GM23338 (cell line): ENCODE measurements at regions not wholly inside any gene's neighbourhood (a gene's known extent, or its start where the extent isn't known, plus 50 kb on each side); places are given as distances from the start of the nearest gene placed in this dataset.

Experiments
- ATAC-seq: fragments of 200-7000 bp; cut with Tn5 transposase; 3 replicates; pipeline ENCODE4 v1.9.1; 2020
- DNase-seq: peaks from one replicate; pipeline ENCODE4 v3.0.0-alpha.2; 2015; ENCODE audit warnings: low spot score
- H2AFZ ChIP-seq: fragments of 200-600 bp; sonication (generic); 2 replicates; pipeline ENCODE4 v1.8.0; 2016; ENCODE audit warnings: antibody characterized with exemption, mild to moderate bottlenecking, moderate library complexity
- H3F3A ChIP-seq: fragments of 200-600 bp; sonication (generic); replicated peaks from 2 replicates; pipeline ENCODE4 v1.8.0; 2017; ENCODE audit warnings: antibody characterized with exemption, mixed run types, low read depth
- H3K27ac ChIP-seq: fragments of 200-600 bp; sonication (generic); 2 replicates; pipeline ENCODE4 v1.6.1; 2016; ENCODE audit warnings: low read depth
- H3K27me3 ChIP-seq: fragments of 200-600 bp; sonication (generic); 2 replicates; pipeline ENCODE4 v1.8.0; 2016; ENCODE audit warnings: mild to moderate bottlenecking, mixed run types, moderate library complexity; ENCODE audit not compliant: insufficient read depth
- H3K36me3 ChIP-seq: fragments of 200-600 bp; sonication (generic); 2 replicates; pipeline ENCODE4 v1.8.0; 2016; ENCODE audit warnings: mild to moderate bottlenecking; ENCODE audit not compliant: insufficient read depth
- H3K4me1 ChIP-seq: fragments of 200-600 bp; sonication (generic); 2 replicates; pipeline ENCODE4 v1.8.0; 2016; ENCODE audit warnings: mild to moderate bottlenecking, moderate library complexity; ENCODE audit not compliant: insufficient read depth
- H3K4me2 ChIP-seq: fragments of 200-600 bp; sonication (generic); 2 replicates; pipeline ENCODE4 v1.7.1; 2017; ENCODE audit warnings: mixed run types
- H3K4me3 ChIP-seq: fragments of 200-600 bp; sonication (generic); 2 replicates; pipeline ENCODE4 v1.6.1; 2016; ENCODE audit warnings: mixed run types
- H3K79me2 ChIP-seq: fragments of 200-600 bp; sonication (generic); replicated peaks from 2 replicates; pipeline ENCODE4 v1.8.0; 2017; ENCODE audit warnings: mild to moderate bottlenecking; ENCODE audit not compliant: insufficient read depth
- H3K9me2 ChIP-seq: fragments of 200-600 bp; sonication (generic); 2 replicates; pipeline ENCODE4 v1.8.0; 2017; ENCODE audit not compliant: insufficient read depth
- H4K20me1 ChIP-seq: fragments of 200-600 bp; sonication (generic); replicated peaks from 2 replicates; pipeline ENCODE4 v1.8.0; 2017; ENCODE audit warnings: mild to moderate bottlenecking; ENCODE audit not compliant: insufficient read depth
- H3K27ac Mint-ChIP-seq: 2 replicates; pipeline ENCODE4 v1.8.0; 2020; ENCODE audit warnings: inconsistent platforms, mild to moderate bottlenecking, moderate library complexity, mixed read lengths
- H3K27me3 Mint-ChIP-seq: 3 replicates; pipeline ENCODE4 v1.8.0; 2022; ENCODE audit warnings: low read depth, mild to moderate bottlenecking, moderate library complexity, mixed read lengths, inconsistent platforms; ENCODE audit not compliant: insufficient read depth, poor library complexity
- H3K36me3 Mint-ChIP-seq: 3 replicates; pipeline ENCODE4 v1.8.0; 2021; ENCODE audit warnings: low read depth, mild to moderate bottlenecking, inconsistent platforms, moderate library complexity, mixed read lengths
- H3K4me1 Mint-ChIP-seq: 3 replicates; pipeline ENCODE4 v1.8.0; 2020; ENCODE audit warnings: mild to moderate bottlenecking, inconsistent platforms, mixed read lengths
- H3K4me3 Mint-ChIP-seq: 3 replicates; pipeline ENCODE4 v1.8.0; 2021; ENCODE audit warnings: moderate library complexity, mild to moderate bottlenecking, inconsistent platforms, mixed read lengths
- H3K9me3 Mint-ChIP-seq: 3 replicates; pipeline ENCODE4 v1.8.0; 2020; ENCODE audit warnings: moderate library complexity, mild to moderate bottlenecking, inconsistent platforms, mixed read lengths
- CTCF ChIP-seq, 2 experiments: fragments of 200-600 bp in 1 of 2; sonication (generic) in 1 of 2; conservative IDR thresholded peaks; 2 replicates each; pipeline versions ENCODE4 v1.5.1 to v1.6.1; 2016 to 2017; ENCODE audit warnings: antibody characterized with exemption in 2 of 2, low read depth in 2 of 2, mild to moderate bottlenecking in 2 of 2, moderate library complexity in 1 of 2
- EZH2phosphoT487 ChIP-seq: fragments of 200-600 bp; sonication (generic); IDR thresholded peaks from one replicate; pipeline ENCODE4 v1.8.1; 2018; ENCODE audit warnings: antibody characterized with exemption; ENCODE audit not compliant: unreplicated experiment
- JUNB ChIP-seq: IDR thresholded peaks from one replicate; pipeline ENCODE4 v1.6.1; 2016; ENCODE audit warnings: antibody characterized with exemption; ENCODE audit not compliant: unreplicated experiment
- POLR2AphosphoS5 ChIP-seq: IDR thresholded peaks from 2 replicates; pipeline ENCODE4 v1.6.1; 2016; ENCODE audit warnings: antibody characterized with exemption, low read depth
- REST ChIP-seq: IDR thresholded peaks from one replicate; pipeline ENCODE4 v1.6.1; 2018; ENCODE audit warnings: antibody characterized with exemption; ENCODE audit not compliant: unreplicated experiment
- ZNF114 ChIP-seq: fragments of 250-450 bp; sonication (Bioruptor Pico); IDR thresholded peaks from 2 replicates; pipeline ENCODE4 v1.5.0; 2020; ENCODE audit warnings: mild to moderate bottlenecking, moderate library complexity
- ZNF331 ChIP-seq: fragments of 250-450 bp; sonication (Bioruptor Pico); IDR thresholded peaks from 2 replicates; pipeline ENCODE4 v1.5.0; 2020; ENCODE audit warnings: low read depth, mild to moderate bottlenecking, moderate library complexity
- ZNF462 ChIP-seq: fragments of 250-450 bp; sonication (Bioruptor Pico); IDR thresholded peaks from 2 replicates; pipeline ENCODE4 v1.5.0; 2020; ENCODE audit warnings: mild to moderate bottlenecking, moderate library complexity

- TF ChIP-seq REST (no peak), ZNF114 (CRISPR knock-in tag) (no peak), CTCF (conservative IDR thresholded peaks at IDR 0.05; ENCODE audit: low read depth in 2 of 2) (no peak), JUNB (no peak)
Observed at GRCh38 chr2:137812517-137812916, 151.8 kb upstream of the HNMT start (continued).

GRCh38 chr2:137813176-137813575, 151.1 kb upstream of the HNMT start:
- Histone ChIP-seq H3F3A (no peaks in the 10 kb centered on the region), H3K4me3 (no peak overlapping the region), H3K4me2 (no peak overlapping the region), H3K4me1 (no peaks in the 10 kb centered on the region), H3K79me2 (no peaks in the 10 kb centered on the region), H3K27me3 (no peaks in the 10 kb centered on the region), H3K36me3 (no peaks in the 10 kb centered on the region), H4K20me1 (no peaks in the 10 kb centered on the region), H3K9me2 (peaks cover 2% of the 10 kb centered on the region; the same call in 1 of the 2 replicates), H3K27ac (no peak overlapping the region), H2AFZ (no peak overlapping the region)
- no peaks in the 10 kb centered on the region for H3K27me3 Mint-ChIP-seq
- no peak overlapping the region for H3K27ac Mint-ChIP-seq
- H3K4me1 Mint-ChIP-seq: no peaks in the 10 kb centered on the region
- no peak overlapping the region for H3K4me3 Mint-ChIP-seq
- ATAC-seq: no peak
- H3K9me3 Mint-ChIP-seq: peaks cover 5% of the 10 kb centered on the region; the same call in 2 of the 3 replicates
- no peaks in the 10 kb centered on the region for H3K36me3 Mint-ChIP-seq
- no peak for DNase-seq
- TF ChIP-seq EZH2phosphoT487 (no peak), REST (no peak), POLR2AphosphoS5 (no peak), ZNF331 (CRISPR knock-in tag) (no peak), ZNF462 (no peak)
